ENCODE measurements at regions not wholly inside any gene's neighbourhood (a gene's known extent, or its start where the extent isn't known, plus 50 kb on each side); places are given as distances from the start of the nearest gene placed in this dataset.

DNA sequence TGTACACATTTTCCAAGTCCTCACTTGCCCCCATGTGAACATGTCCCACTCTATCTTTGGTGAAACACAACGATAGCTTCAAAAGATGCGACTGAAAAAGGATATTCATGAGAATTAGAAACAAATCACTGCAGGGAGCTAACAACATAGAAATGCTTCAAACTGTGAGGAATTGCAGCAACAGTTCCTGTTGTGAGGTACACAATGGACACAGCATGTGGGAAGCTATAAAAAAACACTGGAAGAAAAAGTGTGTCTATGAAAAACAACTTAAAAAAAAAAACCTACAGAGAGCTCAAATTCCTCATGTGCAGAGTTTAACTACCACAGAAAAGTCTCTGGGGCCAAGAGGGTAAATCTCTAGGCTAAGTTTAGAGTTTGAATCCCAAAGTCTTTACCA lies 51.6 kb upstream of the BLTP1 start:
- no peak overlapping the region for H3K4me2 ChIP-seq (ENCODE audit: extremely low read depth, insufficient read depth, low read length)
- no peaks in the 10 kb centered on the region for H3K36me3 ChIP-seq (ENCODE audit: control insufficient read depth, insufficient read depth, low read length)
- no peaks in the 10 kb centered on the region for H3K9me3 ChIP-seq (ENCODE audit: control insufficient read depth, insufficient read depth, low read depth, low read length)
- H3K9ac ChIP-seq (ENCODE audit: insufficient read depth, low read length) = no peak overlapping the region
- no peaks in the 10 kb centered on the region for H4K20me1 ChIP-seq (ENCODE audit: control insufficient read depth, extremely low read depth, insufficient read depth, low read length)
- DNase-seq (ENCODE audit: low read depth in 2 of 2) = no peak
- TF ChIP-seq, protein P1, sequence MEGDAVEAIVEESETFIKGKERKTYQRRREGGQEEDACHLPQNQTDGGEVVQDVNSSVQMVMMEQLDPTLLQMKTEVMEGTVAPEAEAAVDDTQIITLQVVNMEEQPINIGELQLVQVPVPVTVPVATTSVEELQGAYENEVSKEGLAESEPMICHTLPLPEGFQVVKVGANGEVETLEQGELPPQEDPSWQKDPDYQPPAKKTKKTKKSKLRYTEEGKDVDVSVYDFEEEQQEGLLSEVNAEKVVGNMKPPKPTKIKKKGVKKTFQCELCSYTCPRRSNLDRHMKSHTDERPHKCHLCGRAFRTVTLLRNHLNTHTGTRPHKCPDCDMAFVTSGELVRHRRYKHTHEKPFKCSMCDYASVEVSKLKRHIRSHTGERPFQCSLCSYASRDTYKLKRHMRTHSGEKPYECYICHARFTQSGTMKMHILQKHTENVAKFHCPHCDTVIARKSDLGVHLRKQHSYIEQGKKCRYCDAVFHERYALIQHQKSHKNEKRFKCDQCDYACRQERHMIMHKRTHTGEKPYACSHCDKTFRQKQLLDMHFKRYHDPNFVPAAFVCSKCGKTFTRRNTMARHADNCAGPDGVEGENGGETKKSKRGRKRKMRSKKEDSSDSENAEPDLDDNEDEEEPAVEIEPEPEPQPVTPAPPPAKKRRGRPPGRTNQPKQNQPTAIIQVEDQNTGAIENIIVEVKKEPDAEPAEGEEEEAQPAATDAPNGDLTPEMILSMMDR (conservative IDR thresholded peaks at IDR 0.05 in 1 of 2, IDR thresholded peaks at IDR 0.05 in 1 of 2; ENCODE audit: low read depth in 1 of 2, low read length in 2 of 2) = no peak
- no peak for TF ChIP-seq EZH2 (IDR thresholded peaks at IDR 0.05; ENCODE audit: low read length, missing control alignments)
- H3K79me2 ChIP-seq (ENCODE audit: control insufficient read depth, insufficient read depth, low read length) = no peaks in the 10 kb centered on the region
- H3K27ac ChIP-seq (ENCODE audit: insufficient read depth, low read length) = no peak overlapping the region
- H3K4me1 ChIP-seq (ENCODE audit: control insufficient read depth, extremely low read depth, insufficient read depth, low read length) = no peaks in the 10 kb centered on the region
- H3K27me3 ChIP-seq (ENCODE audit: control insufficient read depth, insufficient read depth, low read length) = no peaks in the 10 kb centered on the region
- H2AFZ ChIP-seq (ENCODE audit: low read length) = no peak overlapping the region
- H3K4me3 ChIP-seq (replicated peaks in 1 of 4; ENCODE audit: control extremely low read depth in 1 of 4, insufficient read depth in 1 of 4, low read depth in 3 of 4, low read length in 4 of 4) = no peak overlapping the region

DNA sequence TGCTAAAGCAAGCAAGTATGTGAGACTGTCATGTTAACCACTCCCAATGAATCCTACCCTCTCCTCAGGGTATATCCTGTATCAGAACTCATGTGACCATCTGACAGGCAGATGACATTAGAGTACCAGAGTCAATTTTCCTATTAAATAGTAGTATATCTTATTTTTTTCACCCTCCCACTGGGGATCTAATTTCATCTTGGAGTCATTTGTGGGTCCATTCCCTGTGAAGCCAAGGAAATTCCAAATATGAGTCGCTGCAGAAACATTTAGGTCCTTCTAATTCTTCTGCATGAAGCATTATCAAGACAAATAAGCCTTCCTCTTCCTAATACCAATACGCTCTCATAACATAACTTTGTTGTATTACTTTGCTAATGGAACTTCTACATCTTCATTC lies 52.2 kb upstream of the BLTP1 start:
- Histone ChIP-seq H3K4me2 (ENCODE audit: extremely low read depth, insufficient read depth, low read length) (peak overlapping the region; percentile 10), H3K79me2 (ENCODE audit: control insufficient read depth, insufficient read depth, low read length) (no peaks in the 10 kb centered on the region), H3K4me3 (replicated peaks in 1 of 4; ENCODE audit: control extremely low read depth in 1 of 4, insufficient read depth in 1 of 4, low read depth in 3 of 4, low read length in 4 of 4) (no peak overlapping the region), H3K27ac (ENCODE audit: insufficient read depth, low read length) (no peak overlapping the region), H4K20me1 (ENCODE audit: control insufficient read depth, extremely low read depth, insufficient read depth, low read length) (no peaks in the 10 kb centered on the region), H3K4me1 (ENCODE audit: control insufficient read depth, extremely low read depth, insufficient read depth, low read length) (no peaks in the 10 kb centered on the region), H3K36me3 (ENCODE audit: control insufficient read depth, insufficient read depth, low read length) (no peaks in the 10 kb centered on the region), H3K9me3 (ENCODE audit: control insufficient read depth, insufficient read depth, low read depth, low read length) (no peaks in the 10 kb centered on the region), H3K9ac (ENCODE audit: insufficient read depth, low read length) (no peak overlapping the region), H2AFZ (ENCODE audit: low read length) (no peak overlapping the region), H3K27me3 (ENCODE audit: control insufficient read depth, insufficient read depth, low read length) (no peaks in the 10 kb centered on the region)
- DNase-seq (ENCODE audit: low read depth in 2 of 2) = peak; percentile 70 to 78
- TF ChIP-seq, protein P1 (conservative IDR thresholded peaks at IDR 0.05 in 1 of 2, IDR thresholded peaks at IDR 0.05 in 1 of 2; ENCODE audit: low read depth in 1 of 2, low read length in 2 of 2) = no peak
- no peak for TF ChIP-seq EZH2 (IDR thresholded peaks at IDR 0.05; ENCODE audit: low read length, missing control alignments)

DNA sequence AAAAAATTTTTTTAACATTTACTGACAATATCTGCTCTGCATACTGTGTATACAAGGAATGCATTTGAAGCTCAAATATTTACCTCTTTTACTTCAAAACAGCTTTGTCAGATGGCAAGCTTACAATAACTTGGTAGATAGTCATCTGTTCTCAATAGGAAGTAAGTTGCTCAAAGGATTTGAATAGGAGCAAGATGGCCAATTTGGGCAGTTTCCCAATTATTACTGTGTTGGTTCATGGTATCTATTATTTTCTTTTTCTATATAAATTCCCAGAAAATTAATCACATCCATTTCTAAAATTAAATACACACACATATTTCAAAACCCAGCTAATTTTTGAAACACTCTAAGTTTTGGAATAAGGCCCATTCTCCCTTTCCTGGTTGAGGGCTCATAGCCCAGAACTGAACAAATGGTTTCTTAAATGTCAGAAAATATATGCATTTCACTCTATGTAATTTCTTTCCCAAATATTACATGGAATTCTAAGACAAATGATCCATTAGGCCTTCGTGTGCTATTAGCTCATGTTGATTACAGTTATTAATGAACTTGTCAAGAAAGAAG lies 60.2 kb upstream of the BLTP1 start:
- DNase-seq (ENCODE audit: low read depth in 2 of 2) = peak in 1 of 2 donors; percentile 24
- H4K20me1 ChIP-seq (ENCODE audit: control insufficient read depth, extremely low read depth, insufficient read depth, low read length) = no peaks in the 10 kb centered on the region
- TF ChIP-seq, protein P1 (conservative IDR thresholded peaks at IDR 0.05 in 1 of 2, IDR thresholded peaks at IDR 0.05 in 1 of 2; ENCODE audit: low read depth in 1 of 2, low read length in 2 of 2) = no peak
- no peak for TF ChIP-seq EZH2 (IDR thresholded peaks at IDR 0.05; ENCODE audit: low read length, missing control alignments)
- no peaks in the 10 kb centered on the region for H3K36me3 ChIP-seq (ENCODE audit: control insufficient read depth, insufficient read depth, low read length)
- H3K9ac ChIP-seq (ENCODE audit: insufficient read depth, low read length) = no peak overlapping the region
- H3K9me3 ChIP-seq (ENCODE audit: control insufficient read depth, insufficient read depth, low read depth, low read length) = no peaks in the 10 kb centered on the region
- no peak overlapping the region for H2AFZ ChIP-seq (ENCODE audit: low read length)
- no peaks in the 10 kb centered on the region for H3K4me1 ChIP-seq (ENCODE audit: control insufficient read depth, extremely low read depth, insufficient read depth, low read length)
- no peak overlapping the region for H3K4me2 ChIP-seq (ENCODE audit: extremely low read depth, insufficient read depth, low read length)
- H3K79me2 ChIP-seq (ENCODE audit: control insufficient read depth, insufficient read depth, low read length) = no peaks in the 10 kb centered on the region
- no peaks in the 10 kb centered on the region for H3K27me3 ChIP-seq (ENCODE audit: control insufficient read depth, insufficient read depth, low read length)
- H3K27ac ChIP-seq (ENCODE audit: insufficient read depth, low read length) = no peak overlapping the region
- no peak overlapping the region for H3K4me3 ChIP-seq (replicated peaks in 1 of 4; ENCODE audit: control extremely low read depth in 1 of 4, insufficient read depth in 1 of 4, low read depth in 3 of 4, low read length in 4 of 4)
